ENCODE measurements at regions not wholly inside any gene's neighbourhood (a gene's known extent, or its start where the extent isn't known, plus 50 kb on each side); places are given as distances from the start of the nearest gene placed in this dataset.
"Not testable (repeated sequence)": the region's sequence is repeated elsewhere in the genome, so short reads cannot be mapped to it uniquely, and the experiment has no call there.

GRCh38 chr6:88454658-88455057 lies 288.5 kb upstream of the CNR1 start:
- no peak for DNase-seq

- no peak for DNase-seq
Observed at GRCh38 chr6:88449770-88450169, 283.6 kb upstream of the CNR1 start.

GRCh38 chr6:88445188-88445965 lies 279.2 kb upstream of the CNR1 start:
- no peak for DNase-seq

GRCh38 chr6:88443554-88443953 lies 277.4 kb upstream of the CNR1 start:
- no peak for DNase-seq

- no peak for DNase-seq
Observed at GRCh38 chr6:88442737-88443136, 276.6 kb upstream of the CNR1 start.

GRCh38 chr6:88441346-88441745 lies 275.2 kb upstream of the CNR1 start:
- no peak for DNase-seq

GRCh38 chr6:88428068-88428467 lies 261.9 kb upstream of the CNR1 start:
- DNase-seq, result no peak

GRCh38 chr6:88426005-88426404 lies 259.9 kb upstream of the CNR1 start:
- DNase-seq, result no peak

GRCh38 chr6:88422831-88423230 lies 256.7 kb upstream of the CNR1 start:
- DNase-seq, result no peak

GRCh38 chr6:88420967-88421488 lies 254.9 kb upstream of the CNR1 start:
- DNase-seq, result not testable (repeated sequence)

GRCh38 chr6:88418921-88419810 lies 253.0 kb upstream of the CNR1 start:
- DNase-seq, result not testable (repeated sequence)

- DNase-seq, result not testable (repeated sequence)
Observed at GRCh38 chr6:88417361-88417760, 251.2 kb upstream of the CNR1 start.

GRCh38 chr6:88413459-88413858 lies 247.3 kb upstream of the CNR1 start:
- no peak for DNase-seq

- DNase-seq, result not testable (repeated sequence)
Observed at GRCh38 chr6:88408355-88408754, 242.2 kb upstream of the CNR1 start.

- DNase-seq, result not testable (repeated sequence)
Observed at GRCh38 chr6:88406674-88407073, 240.5 kb upstream of the CNR1 start.

GRCh38 chr6:88403486-88403885 lies 237.3 kb upstream of the CNR1 start:
- DNase-seq, result no peak

- no peak for DNase-seq
Observed at GRCh38 chr6:88402909-88403308, 236.8 kb upstream of the CNR1 start.

- DNase-seq, result not testable (repeated sequence)
Observed at GRCh38 chr6:88390998-88391397, 224.9 kb upstream of the CNR1 start.

- DNase-seq, result no peak
Observed at GRCh38 chr6:88388589-88388988, 222.4 kb upstream of the CNR1 start.

GRCh38 chr6:88386167-88386566 lies 220.0 kb upstream of the CNR1 start:
- DNase-seq, result no peak

GRCh38 chr6:88383183-88383582 lies 217.0 kb upstream of the CNR1 start:
- no peak for DNase-seq

- DNase-seq, result no peak
Observed at GRCh38 chr6:88381289-88381642, 215.1 kb upstream of the CNR1 start.

- DNase-seq, result no peak
Observed at GRCh38 chr6:88380618-88381288, 214.6 kb upstream of the CNR1 start.
